ENCODE measurements at regions not wholly inside any gene's neighbourhood (a gene's known extent, or its start where the extent isn't known, plus 50 kb on each side); places are given as distances from the start of the nearest gene placed in this dataset.

DNA sequence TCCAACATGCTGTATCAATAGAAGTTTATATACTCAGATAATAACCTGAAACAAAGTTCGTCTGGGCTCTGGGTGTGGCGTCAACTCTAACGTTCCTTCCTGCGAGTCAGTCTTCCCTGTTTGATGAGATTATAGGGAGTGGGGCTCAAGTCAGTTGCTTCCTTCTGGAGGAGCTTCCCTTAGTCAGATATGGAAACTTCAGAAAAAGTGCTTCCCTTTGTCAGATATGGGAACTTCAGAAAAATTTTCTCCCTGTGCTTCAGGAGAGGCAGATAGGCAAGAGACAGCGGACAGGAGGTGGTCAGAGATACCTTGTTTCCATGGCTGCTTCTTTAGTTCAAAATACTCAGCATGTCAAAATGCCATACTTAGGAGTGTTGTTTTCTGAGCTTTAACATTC, 51.1 kb upstream of the PRDX6 start:
- H3K4me1 ChIP-seq (ENCODE audit: control insufficient read depth in 1 of 2, insufficient read depth in 2 of 2, low read length in 2 of 2), result peaks cover 11 to 16% of the 10 kb centered on the region in 2 donors
- no peaks in the 10 kb centered on the region for H3K36me3 ChIP-seq (ENCODE audit: control insufficient read depth in 1 of 2, insufficient read depth in 2 of 2, low read length in 2 of 2)
- no peaks in the 10 kb centered on the region for H3K9me3 ChIP-seq (ENCODE audit: control insufficient read depth in 1 of 2, low read length in 2 of 2)
- no peak overlapping the region for H3K4me3 ChIP-seq (ENCODE audit: low read depth in 1 of 2, low read length in 2 of 2)
- no peaks in the 10 kb centered on the region for H3K27me3 ChIP-seq (ENCODE audit: control insufficient read depth in 1 of 2, insufficient read depth in 2 of 2, low read length in 2 of 2)
- H3K9ac ChIP-seq (ENCODE audit: low read depth in 1 of 2, low read length in 2 of 2), result no peak overlapping the region
- H3K27ac ChIP-seq (ENCODE audit: low read depth, low read length), result no peak overlapping the region

DNA sequence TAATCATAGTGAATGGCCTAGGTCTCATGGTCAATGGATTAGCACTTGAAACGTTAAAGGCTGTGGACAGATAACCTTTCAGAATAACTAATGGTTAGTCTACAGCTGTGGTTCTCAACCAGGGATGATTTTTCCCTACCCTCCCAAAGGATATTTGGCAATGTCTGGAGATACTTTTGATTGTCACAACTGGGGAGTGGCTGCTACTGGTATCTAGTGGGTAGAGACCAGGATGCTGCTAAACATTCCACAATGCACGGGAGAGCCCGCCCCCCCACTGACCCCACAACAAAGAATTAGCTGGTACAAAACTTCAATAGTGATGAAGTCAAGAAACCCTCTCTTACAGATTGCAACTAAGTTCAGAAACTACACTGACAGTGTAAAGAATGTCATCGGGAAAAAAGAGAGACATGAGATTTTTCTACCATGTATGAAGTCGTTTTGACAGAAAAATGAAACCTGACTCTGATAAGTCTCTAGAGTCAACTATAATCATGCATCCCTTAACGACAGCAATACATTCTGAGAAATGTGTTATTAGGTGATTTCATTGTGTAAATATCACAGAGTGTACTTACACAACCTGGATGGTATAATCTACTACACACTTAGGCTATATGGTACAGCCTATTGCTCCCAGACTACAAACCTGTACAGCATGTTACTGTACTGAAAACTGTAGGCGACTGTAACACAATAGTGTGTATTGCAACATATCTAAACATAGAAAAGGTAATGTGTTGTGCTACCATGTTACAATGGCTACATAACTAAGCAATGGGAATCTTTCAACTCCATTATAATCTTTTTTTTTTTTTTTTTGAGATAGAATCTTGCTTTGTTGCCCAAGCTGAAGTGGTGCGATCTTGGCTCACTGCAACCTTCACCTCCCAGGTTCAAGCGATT, 49.7 kb upstream of the PRDX6 start:
- Histone ChIP-seq H3K27ac (ENCODE audit: low read depth, low read length) (no peak overlapping the region), H3K4me1 (ENCODE audit: control insufficient read depth in 1 of 2, insufficient read depth in 2 of 2, low read length in 2 of 2) (peaks cover 11 to 16% of the 10 kb centered on the region in 2 donors), H3K9ac (ENCODE audit: low read depth in 1 of 2, low read length in 2 of 2) (no peak overlapping the region), H3K36me3 (ENCODE audit: control insufficient read depth in 1 of 2, insufficient read depth in 2 of 2, low read length in 2 of 2) (no peaks in the 10 kb centered on the region), H3K27me3 (ENCODE audit: control insufficient read depth in 1 of 2, insufficient read depth in 2 of 2, low read length in 2 of 2) (no peaks in the 10 kb centered on the region), H3K4me3 (ENCODE audit: low read depth in 1 of 2, low read length in 2 of 2) (no peak overlapping the region), H3K9me3 (ENCODE audit: control insufficient read depth in 1 of 2, low read length in 2 of 2) (no peaks in the 10 kb centered on the region)
